NCI-H2081 (cell line): ENCODE measurements at regions not wholly inside any gene's neighbourhood (a gene's known extent, or its start where the extent isn't known, plus 50 kb on each side); places are given as distances from the start of the nearest gene placed in this dataset.

Experiments used
- DNase-seq, 2 experiments: peaks; one replicate each; lab custom pipeline; 2025; lab: John Stamatoyannopoulos, UW

GRCh38 chr10:83357627-83358026, 781.7 kb upstream of the GHITM start:
- DNase-seq: no peak

GRCh38 chr10:83367036-83367435, 772.3 kb upstream of the GHITM start:
- DNase-seq: no peak

GRCh38 chr10:83371696-83372490, 767.4 kb upstream of the GHITM start:
- DNase-seq: no peak

GRCh38 chr10:83372646-83373045, 766.7 kb upstream of the GHITM start:
- DNase-seq: no peak

GRCh38 chr10:83373671-83374070, 765.6 kb upstream of the GHITM start:
- DNase-seq: peak; percentile 13 to 29

DNA sequence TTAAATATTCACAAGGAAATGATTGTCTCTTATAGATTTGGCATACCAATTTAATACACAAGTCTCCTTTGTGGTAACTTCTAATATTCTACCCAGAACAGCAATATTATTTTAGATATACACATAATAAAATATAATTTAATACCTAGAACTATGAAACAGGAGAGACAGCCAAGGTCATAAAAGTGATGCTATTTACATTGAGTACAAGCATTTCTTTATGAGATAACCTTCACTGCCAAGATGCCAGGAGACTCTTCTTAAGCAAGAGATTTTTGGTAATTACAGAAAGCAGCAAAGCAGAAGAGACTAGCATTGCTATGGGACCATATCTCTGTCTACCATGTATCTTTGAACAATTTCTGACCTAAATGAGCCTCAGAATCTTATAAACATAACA, 764.6 kb upstream of the GHITM start:
- DNase-seq: no peak

- DNase-seq: no peak
Observed at GRCh38 chr10:83375274-83375673, 764.0 kb upstream of the GHITM start.

- no peak for DNase-seq
Observed at GRCh38 chr10:83397806-83398205, 741.5 kb upstream of the GHITM start.

- DNase-seq: no peak
Observed at GRCh38 chr10:83410570-83410969, 728.7 kb upstream of the GHITM start.

DNA sequence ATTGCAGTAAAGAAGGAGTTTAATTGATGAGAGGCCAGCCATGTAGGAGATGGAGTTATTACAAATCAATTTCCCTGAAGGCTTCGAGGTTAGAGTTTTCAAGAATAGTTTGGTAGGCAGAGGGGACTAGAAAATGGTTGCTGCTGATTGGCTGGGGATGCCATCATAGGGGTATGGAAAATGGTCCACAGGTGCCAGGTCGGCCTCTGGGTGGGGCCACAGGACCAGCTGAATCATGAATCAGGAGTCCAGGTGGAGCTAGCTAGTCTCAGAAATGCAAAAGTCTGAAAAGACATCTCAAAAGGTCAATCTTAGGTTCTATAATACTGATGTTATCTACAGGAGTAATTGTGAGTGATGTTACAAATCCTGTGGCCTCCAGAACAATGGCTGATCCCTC, 714.0 kb upstream of the GHITM start:
- DNase-seq: no peak

DNA sequence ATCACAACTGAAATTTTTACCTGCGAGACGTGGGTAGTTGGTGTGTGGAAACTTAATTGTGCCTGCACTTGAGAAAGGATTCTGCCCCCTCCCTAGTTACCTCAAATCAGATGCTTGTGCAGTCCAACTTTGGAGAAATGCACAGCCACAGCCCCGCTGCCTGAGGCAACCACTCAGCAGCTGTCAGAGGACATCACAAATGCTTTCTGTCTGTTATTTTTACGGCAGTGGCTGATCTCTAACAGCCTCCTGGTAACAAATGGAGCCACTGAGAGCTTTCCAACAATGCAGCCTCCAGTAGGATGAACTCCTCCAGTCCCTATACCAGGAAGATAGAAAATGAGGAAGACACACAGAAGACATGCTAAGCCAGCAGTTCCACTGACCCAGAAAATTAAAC, 712.2 kb upstream of the GHITM start:
- DNase-seq: no peak

DNA sequence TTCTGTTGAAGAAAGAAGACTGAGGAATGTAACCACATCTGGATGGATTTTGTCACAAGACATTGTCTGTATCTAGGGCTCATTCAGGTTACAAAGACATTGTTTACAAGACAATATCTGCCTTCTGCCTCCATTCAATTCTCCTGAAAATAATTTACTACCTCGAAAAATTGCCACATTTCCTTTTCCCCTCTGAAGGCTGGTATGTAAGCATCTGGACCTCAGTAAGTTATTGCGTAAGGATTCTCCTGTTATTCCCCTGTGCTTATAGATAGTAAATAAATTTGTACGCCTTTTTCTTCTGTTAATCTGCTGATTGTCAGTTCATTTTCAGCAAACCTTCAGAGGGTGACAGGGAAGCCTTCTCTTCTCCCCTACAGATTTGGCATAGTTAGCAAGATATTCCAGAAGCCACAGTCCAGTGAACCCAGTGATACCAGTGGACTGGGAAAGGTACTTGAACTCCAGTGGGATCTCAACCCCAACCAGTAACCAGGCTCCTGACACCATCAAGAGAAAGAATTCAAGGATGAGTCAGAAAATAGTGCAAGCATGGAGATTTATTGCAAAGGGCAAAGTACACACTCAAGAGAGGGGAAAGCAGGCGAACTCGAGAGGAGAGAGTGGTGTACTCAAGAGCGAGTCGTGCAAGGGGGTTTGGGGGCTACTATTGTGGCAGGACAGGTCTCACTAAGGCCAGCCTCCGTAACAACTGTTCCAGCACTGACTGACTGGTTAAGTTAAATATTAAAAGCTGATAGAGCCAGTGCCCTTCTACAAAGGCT, 706.9 kb upstream of the GHITM start:
- no peak for DNase-seq

DNA sequence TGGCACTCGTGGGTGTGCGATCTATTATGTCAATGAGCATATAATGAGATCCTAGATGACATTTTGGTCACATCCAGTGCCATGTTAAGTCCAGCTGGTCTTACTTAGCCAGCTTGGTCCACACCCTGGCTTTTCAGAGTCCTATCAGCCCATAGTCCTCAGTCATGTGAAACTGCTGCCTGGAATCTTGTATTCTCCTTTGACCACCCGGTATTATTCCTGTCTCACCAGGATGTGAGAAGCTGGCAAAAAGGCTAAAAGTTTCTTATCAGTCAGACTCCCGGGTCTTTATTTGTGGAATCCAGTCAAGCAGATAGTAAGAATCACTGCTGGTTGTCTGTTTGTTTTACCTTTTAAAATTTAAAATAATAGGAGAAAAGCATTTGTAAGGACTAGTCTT, 705.6 kb upstream of the GHITM start:
- DNase-seq: no peak

GRCh38 chr10:83448013-83448412, 691.3 kb upstream of the GHITM start:
- no peak for DNase-seq

DNA sequence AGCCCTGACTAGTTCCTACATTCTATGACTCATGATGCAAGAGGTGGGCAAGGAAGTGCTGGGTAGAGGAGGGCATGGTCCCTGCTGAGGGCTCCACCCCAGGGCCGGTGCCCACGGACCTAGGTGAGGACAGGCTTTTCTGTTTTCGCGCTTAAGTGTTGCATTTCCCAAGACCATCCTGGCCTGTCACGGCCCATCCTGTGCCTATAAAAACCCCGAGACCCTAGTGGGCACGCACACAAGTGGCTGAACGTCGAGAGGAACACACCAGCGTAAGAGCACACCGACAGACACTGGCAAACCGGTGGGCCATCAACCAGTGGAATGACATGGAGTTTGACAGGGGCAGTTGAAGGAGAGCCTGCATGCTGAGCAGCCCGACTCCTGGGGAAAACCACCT, 680.7 kb upstream of the GHITM start:
- no peak for DNase-seq

GRCh38 chr10:83459124-83459523, 680.2 kb upstream of the GHITM start:
- DNase-seq: no peak

GRCh38 chr10:83469728-83470331, 669.5 kb upstream of the GHITM start:
- no peak for DNase-seq

- no peak for DNase-seq
Observed at GRCh38 chr10:83476211-83476610, 663.1 kb upstream of the GHITM start.

GRCh38 chr10:83489161-83489560, 650.1 kb upstream of the GHITM start:
- DNase-seq: no peak

DNA sequence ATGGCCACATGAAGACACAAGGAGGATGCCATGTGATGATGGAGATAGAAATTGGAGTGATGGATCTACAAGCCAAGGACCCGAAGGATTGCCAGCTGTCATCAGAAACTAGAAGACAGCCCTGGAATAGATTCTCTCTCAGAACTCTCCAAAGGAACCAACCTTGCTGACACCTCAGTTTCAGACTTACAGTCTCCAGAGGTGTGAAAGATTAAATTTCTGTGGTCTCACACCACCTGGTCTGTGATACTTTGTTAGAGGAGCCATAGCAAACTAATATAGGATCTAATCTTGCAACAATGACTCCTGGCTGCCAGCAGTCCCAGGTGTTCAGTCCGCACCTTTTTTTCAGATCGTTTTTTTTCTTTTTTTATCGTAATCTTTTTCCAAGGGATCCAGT, 647.3 kb upstream of the GHITM start:
- DNase-seq: no peak

DNA sequence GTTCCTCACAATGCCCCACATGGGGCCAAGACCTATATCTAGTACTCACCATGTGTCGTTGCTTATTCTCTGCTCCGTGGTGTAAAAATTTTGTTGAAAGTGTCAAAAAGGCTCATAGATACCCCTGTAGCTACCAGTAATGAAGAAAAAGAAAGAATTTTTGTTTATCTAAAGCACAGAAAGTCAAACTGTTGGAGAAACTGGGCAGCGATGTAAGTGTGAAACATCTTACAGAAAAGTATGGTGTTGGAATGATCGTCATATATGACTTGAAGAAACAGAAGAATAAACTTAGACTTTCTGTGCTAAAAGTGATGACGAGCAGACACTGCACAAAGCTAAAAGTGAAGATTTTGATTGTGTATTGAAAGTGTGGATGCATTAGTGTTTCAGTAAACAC, 626.6 kb upstream of the GHITM start:
- DNase-seq: no peak

- no peak for DNase-seq
Observed at GRCh38 chr10:83515001-83515400, 624.3 kb upstream of the GHITM start.

GRCh38 chr10:83516788-83517187, 622.5 kb upstream of the GHITM start:
- DNase-seq: no peak
